IMR-90 (cell line): ENCODE measurements at regions not wholly inside any gene's neighbourhood (a gene's known extent, or its start where the extent isn't known, plus 50 kb on each side); places are given as distances from the start of the nearest gene placed in this dataset.

Experiments
- ATAC-seq: fragments of 200-7000 bp; cut with Tn5 transposase; 2 replicates; pipeline ENCODE4 v1.9.1; 2020; ENCODE audit warnings: low read depth, mild to moderate bottlenecking, moderate library complexity
- BruUV-seq: library from RNA; stranded (reverse); fragments of 400-500 nt; replicated peaks from 2 replicates; lab custom pipeline; 2021; lab: Mats Ljungman, UMichigan
- CTCF ChIA-PET: fragments of 300-600 bp; formaldehyde crosslinking; extraction: SDS; loops from one replicate; lab custom pipeline; 2021; ENCODE audit warnings: antibody characterized with exemption; lab: Yijun Ruan, JAX
- POLR2A ChIA-PET: fragments of 300-600 bp; sonication (Branson Sonifier 250); formaldehyde crosslinking; loops from one replicate; lab custom pipeline; 2022; ENCODE audit warnings: antibody characterized with exemption; ENCODE audit not compliant: unreplicated experiment; lab: Charles Lee
- DNase-seq: peaks from one replicate; pipeline ENCODE4 v3.0.0; 2013
- H2AFZ ChIP-seq: replicated peaks from 2 replicates; pipeline ENCODE3; 2013; ENCODE audit warnings: low read length, mild to moderate bottlenecking; ENCODE audit not compliant: poor library complexity
- H2AK5ac ChIP-seq: 2 replicates; pipeline ENCODE4 v1.6.1; 2013; ENCODE audit warnings: low read depth, low read length, inconsistent platforms
- H2AK9ac ChIP-seq: replicated peaks from 2 replicates; pipeline ENCODE3; 2013; ENCODE audit warnings: mild to moderate bottlenecking, low read depth, low read length, moderate library complexity; ENCODE audit not compliant: poor library complexity
- H2BK120ac ChIP-seq: 2 replicates; pipeline ENCODE4 v1.6.1; 2013; ENCODE audit warnings: low read depth, low read length, inconsistent platforms
- H2BK15ac ChIP-seq: 3 replicates; pipeline ENCODE4 v1.6.1; 2013; ENCODE audit warnings: low read depth, low read length, inconsistent platforms
- H2BK20ac ChIP-seq: 2 replicates; pipeline ENCODE4 v1.6.1; 2013; ENCODE audit warnings: low read depth, mild to moderate bottlenecking, inconsistent platforms, low read length, moderate library complexity
- H2BK5ac ChIP-seq: 2 replicates; pipeline ENCODE4 v1.6.1; 2013; ENCODE audit warnings: mild to moderate bottlenecking, low read depth, low read length, inconsistent platforms; ENCODE audit not compliant: poor library complexity, severe bottlenecking
- H3K14ac ChIP-seq: replicated peaks from 2 replicates; pipeline ENCODE4 v1.6.1; 2013; ENCODE audit warnings: low read depth, low read length, inconsistent platforms
- H3K18ac ChIP-seq: 2 replicates; pipeline ENCODE4 v1.6.1; 2013; ENCODE audit warnings: low read depth, low read length, control low read depth
- H3K23ac ChIP-seq: 2 replicates; pipeline ENCODE4 v1.6.1; 2013; ENCODE audit warnings: low read depth, low read length, inconsistent platforms
- H3K27ac ChIP-seq: 2 replicates; pipeline ENCODE4 v1.5.1; 2013; ENCODE audit warnings: mild to moderate bottlenecking, control low read depth, low read length; ENCODE audit not compliant: insufficient read depth
- H3K27me3 ChIP-seq: 2 replicates; pipeline ENCODE4 v1.6.1; 2013; ENCODE audit warnings: low read length; ENCODE audit not compliant: control insufficient read depth, insufficient read depth
- H3K36me3 ChIP-seq: 2 replicates; pipeline ENCODE4 v1.6.1; 2013; ENCODE audit warnings: low read length, mixed read lengths; ENCODE audit not compliant: control insufficient read depth, insufficient read depth
- H3K4ac ChIP-seq: 2 replicates; pipeline ENCODE4 v1.6.1; 2013; ENCODE audit warnings: low read depth, low read length, inconsistent platforms
- H3K4me1 ChIP-seq: 2 replicates; pipeline ENCODE4 v1.6.1; 2013; ENCODE audit warnings: low read length, mixed read lengths; ENCODE audit not compliant: control insufficient read depth, insufficient read depth
- H3K4me2 ChIP-seq: 2 replicates; pipeline ENCODE4 v1.6.1; 2013; ENCODE audit warnings: low read depth, mild to moderate bottlenecking, control low read depth, low read length, moderate library complexity
- H3K4me3 ChIP-seq: 2 replicates; pipeline ENCODE4 v1.5.1; 2013; ENCODE audit warnings: low read depth, mild to moderate bottlenecking, control low read depth, low read length, moderate library complexity; ENCODE audit not compliant: insufficient read depth
- H3K56ac ChIP-seq: 2 replicates; pipeline ENCODE4 v1.6.1; 2013; ENCODE audit warnings: low read length, inconsistent platforms; ENCODE audit not compliant: insufficient read depth; ENCODE audit errors: extremely low read depth
- H3K79me1 ChIP-seq, 2 experiments: 2 replicates each; pipeline ENCODE4 v1.6.1; 2013; ENCODE audit warnings: low read length in 2 of 2, inconsistent platforms in 1 of 2, low read depth in 1 of 2
- H3K9ac ChIP-seq: 2 replicates; pipeline ENCODE4 v1.6.1; 2013; ENCODE audit warnings: low read depth, low read length, control low read depth
- H3K9me1 ChIP-seq: 2 replicates; pipeline ENCODE4 v1.6.1; 2013; ENCODE audit warnings: low read length, inconsistent platforms; ENCODE audit not compliant: insufficient read depth
- H3K9me3 ChIP-seq: 2 replicates; pipeline ENCODE4 v1.6.1; 2013; ENCODE audit warnings: low read length; ENCODE audit not compliant: control insufficient read depth, insufficient read depth
- H4K20me1 ChIP-seq: 2 replicates; pipeline ENCODE4 v1.6.1; 2013; ENCODE audit warnings: low read length, inconsistent platforms; ENCODE audit not compliant: insufficient read depth
- H4K5ac ChIP-seq: 2 replicates; pipeline ENCODE4 v1.6.1; 2013; ENCODE audit warnings: mild to moderate bottlenecking, low read depth, low read length, control low read depth
- H4K8ac ChIP-seq, 2 experiments: 2 replicates each; pipeline ENCODE4 v1.6.1; 2013; ENCODE audit warnings: low read depth in 2 of 2, low read length in 2 of 2, control low read depth in 1 of 2, inconsistent platforms in 1 of 2
- H4K91ac ChIP-seq: 2 replicates; pipeline ENCODE4 v1.6.1; 2013; ENCODE audit warnings: low read depth, low read length, inconsistent platforms; ENCODE audit not compliant: insufficient read depth
- CEBPB ChIP-seq: IDR thresholded peaks from 2 replicates; pipeline ENCODE4 v1.6.1; 2012; ENCODE audit warnings: low read depth, low read length, improper control_type of control experiment
- RFX5 ChIP-seq: IDR thresholded peaks from 2 replicates; pipeline ENCODE4 v1.8.0; 2012; ENCODE audit warnings: low read depth, mild to moderate bottlenecking, low read length, moderate library complexity
- WGBS, 2 experiments: methylation state at CpG; one replicate each; pipeline versions ENCODE4 v1.1.5 to v1.1.7; 2013; ENCODE audit warnings: missing lambda C conversion rate in 2 of 2; ENCODE audit not compliant: insufficient read length in 1 of 2; ENCODE audit errors: extremely low coverage in 2 of 2; 5-methylcytosine and 5-hydroxymethylcytosine counted together
- dilution Hi-C: fragments of 300-500 bp; cut with HindIII; formaldehyde crosslinking; loops from one replicate; pipeline ENCODE4 v1.14.3; 2018; ENCODE audit warnings: low sequenced_read_pairs; ENCODE audit not compliant: unreplicated experiment
- in situ Hi-C: fragments of 300-500 bp; cut with MboI; formaldehyde crosslinking; loops from 3 replicates; pipeline ENCODE4 v1.14.3; 2019; ENCODE audit warnings: low sequenced_read_pairs, inconsistent platforms, mixed read lengths
- intact Hi-C: fragments of 100-400 bp; cut with micrococcal nuclease; formaldehyde crosslinking; loops from 2 replicates; pipeline ENCODE4 v1.10.0; 2022
- TF ChIP-seq, protein P1 (sequence below): conservative IDR thresholded peaks from 2 replicates; pipeline ENCODE4 v1.5.1; 2012; ENCODE audit warnings: mild to moderate bottlenecking, low read depth, low read length, improper control_type of control experiment

DNA sequence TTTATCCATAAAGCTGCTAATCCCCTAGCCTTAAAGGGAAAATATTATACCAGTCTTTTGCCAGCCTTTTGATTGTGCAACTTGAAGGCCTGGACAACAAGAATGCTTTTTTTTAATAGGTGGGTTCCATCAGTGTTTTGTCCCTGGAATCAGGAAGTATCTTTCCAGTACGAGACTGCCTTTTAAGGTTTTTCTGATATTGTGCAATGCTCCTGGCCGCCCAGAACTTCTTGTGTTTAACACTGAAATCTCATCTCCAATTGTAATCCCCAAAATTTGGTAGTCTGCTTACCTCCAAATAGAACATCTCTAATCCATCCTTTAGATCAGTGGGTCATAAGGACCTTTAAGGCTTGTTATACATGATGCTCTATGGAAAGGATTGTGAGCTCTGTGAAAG is 256.7 kb downstream of the NAF1 start:
- no TSS peak for BruUV-seq

More for the DNA sequence above, 256.7 kb downstream of the NAF1 start:
- H2BK20ac ChIP-seq = no peak overlapping the region
- no peak overlapping the region for H2BK5ac ChIP-seq
- in situ Hi-C loops = no loop called here
- DNase-seq (no peak), ATAC-seq (no peak)
- no peaks in the 10 kb centered on the region for H3K27me3 ChIP-seq
- no peak overlapping the region for H3K23ac ChIP-seq
- H4K8ac ChIP-seq = no peak overlapping the region
- no peaks in the 10 kb centered on the region for H3K9me1 ChIP-seq
- H4K20me1 ChIP-seq = no peaks in the 10 kb centered on the region
- H3K4me3 ChIP-seq = no peak overlapping the region
- no peak overlapping the region for H3K4ac ChIP-seq
- no peak overlapping the region for H4K5ac ChIP-seq
- no peak overlapping the region for H2AK5ac ChIP-seq
- no CpG with 5 or more reads among the region's 2 CpGs for WGBS, 2 experiments
- no peak overlapping the region for H3K4me2 ChIP-seq
- no peaks in the 10 kb centered on the region for H3K79me1 ChIP-seq
- intact Hi-C loops = no loop called here
- TF ChIP-seq, protein P1, sequence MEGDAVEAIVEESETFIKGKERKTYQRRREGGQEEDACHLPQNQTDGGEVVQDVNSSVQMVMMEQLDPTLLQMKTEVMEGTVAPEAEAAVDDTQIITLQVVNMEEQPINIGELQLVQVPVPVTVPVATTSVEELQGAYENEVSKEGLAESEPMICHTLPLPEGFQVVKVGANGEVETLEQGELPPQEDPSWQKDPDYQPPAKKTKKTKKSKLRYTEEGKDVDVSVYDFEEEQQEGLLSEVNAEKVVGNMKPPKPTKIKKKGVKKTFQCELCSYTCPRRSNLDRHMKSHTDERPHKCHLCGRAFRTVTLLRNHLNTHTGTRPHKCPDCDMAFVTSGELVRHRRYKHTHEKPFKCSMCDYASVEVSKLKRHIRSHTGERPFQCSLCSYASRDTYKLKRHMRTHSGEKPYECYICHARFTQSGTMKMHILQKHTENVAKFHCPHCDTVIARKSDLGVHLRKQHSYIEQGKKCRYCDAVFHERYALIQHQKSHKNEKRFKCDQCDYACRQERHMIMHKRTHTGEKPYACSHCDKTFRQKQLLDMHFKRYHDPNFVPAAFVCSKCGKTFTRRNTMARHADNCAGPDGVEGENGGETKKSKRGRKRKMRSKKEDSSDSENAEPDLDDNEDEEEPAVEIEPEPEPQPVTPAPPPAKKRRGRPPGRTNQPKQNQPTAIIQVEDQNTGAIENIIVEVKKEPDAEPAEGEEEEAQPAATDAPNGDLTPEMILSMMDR = no peak
- TF ChIP-seq CEBPB (0 out of 2 replicates have a peak, but pooled peaks have one; percentile 41), RFX5 (no peak)
- H3K36me3 ChIP-seq = no peaks in the 10 kb centered on the region
- ChIA-PET CTCF (no interaction called here), POLR2A (no interaction called here)
- peaks cover 10% of the 10 kb centered on the region for H3K9me3 ChIP-seq
- no peak overlapping the region for H2BK120ac ChIP-seq
- H3K14ac ChIP-seq = no peak overlapping the region
- no peak overlapping the region for H2AK9ac ChIP-seq
- H3K9ac ChIP-seq = no peak overlapping the region
- H2AFZ ChIP-seq = no peak overlapping the region
- no peak overlapping the region for H4K91ac ChIP-seq
- H3K18ac ChIP-seq = no peak overlapping the region
- no peak overlapping the region for H2BK15ac ChIP-seq
- H3K4me1 ChIP-seq = no peaks in the 10 kb centered on the region
- H3K27ac ChIP-seq = no peak overlapping the region
- dilution Hi-C loops = no loop called here
- H3K56ac ChIP-seq = no peak overlapping the region
